GM12878 (cell line): ENCODE measurements at regions not wholly inside any gene's neighbourhood (a gene's known extent, or its start where the extent isn't known, plus 50 kb on each side); places are given as distances from the start of the nearest gene placed in this dataset.

Experiments
- ATAC-seq: fragments of 200-7000 bp; cut with Tn5 transposase; 3 replicates; pipeline ENCODE4 v1.9.1; 2020; ENCODE audit warnings: mild to moderate bottlenecking, moderate library complexity
- BruUV-seq: library from RNA; stranded (reverse); fragments of 400-500 nt; replicated peaks from 2 replicates; lab custom pipeline; 2021; lab: Mats Ljungman, UMichigan
- CTCF ChIA-PET: fragments of 300-600 bp; sonication (Branson Sonifier 250); formaldehyde crosslinking; extraction: SDS; loops from one replicate; lab custom pipeline; 2021; ENCODE audit warnings: inconsistent platforms; lab: Yijun Ruan, JAX
- POLR2A ChIA-PET: fragments of 350-600 bp; formaldehyde crosslinking; extraction: SDS; loops from one replicate; lab custom pipeline; 2021; ENCODE audit warnings: inconsistent platforms; lab: Charles Lee
- RAD21 ChIA-PET: fragments of 300-600 bp; sonication (Branson Sonifier 250); formaldehyde crosslinking; loops from one replicate; lab custom pipeline; 2023; ENCODE audit warnings: antibody characterized with exemption; ENCODE audit not compliant: unreplicated experiment; lab: Charles Lee
- SMC1A ChIA-PET: fragments of 300-600 bp; sonication (Branson Sonifier 250); formaldehyde crosslinking; loops from one replicate; lab custom pipeline; 2023; ENCODE audit not compliant: unreplicated experiment, uncharacterized antibody; lab: Charles Lee
- DNase-seq: peaks from one replicate; pipeline ENCODE4 v3.0.0-alpha.2; 2011; ENCODE audit warnings: low read depth, low spot score
- FAIRE-seq: peaks from 3 replicates; lab custom pipeline; 2011; peaks lifted over from hg19 to GRCh38; lab: Jason Lieb, UNC
- H2AFZ ChIP-seq: 2 replicates; pipeline ENCODE4 v1.6.0; 2011; ENCODE audit warnings: low read depth, low read length, control low read depth; ENCODE audit not compliant: control insufficient read depth
- H3K27ac ChIP-seq: 2 replicates; pipeline ENCODE4 v1.5.1; 2011; ENCODE audit warnings: control low read depth; ENCODE audit not compliant: control insufficient read depth, insufficient read depth
- H3K27me3 ChIP-seq, 2 experiments: replicated peaks in 1 of 2; 2 replicates each; pipeline versions ENCODE4 v1.6.0 to v1.6.1; 2011; ENCODE audit warnings: low read length in 1 of 2; ENCODE audit not compliant: control insufficient read depth in 2 of 2, insufficient read depth in 2 of 2
- H3K36me3 ChIP-seq, 2 experiments: 2 replicates each; pipeline ENCODE4 v1.5.1; 2011; ENCODE audit warnings: low read length in 1 of 2; ENCODE audit not compliant: control insufficient read depth in 2 of 2, insufficient read depth in 2 of 2
- H3K4me1 ChIP-seq: 2 replicates; pipeline ENCODE4 v1.6.1; 2011; ENCODE audit warnings: mild to moderate bottlenecking, low read length, moderate library complexity, mixed read lengths; ENCODE audit not compliant: control insufficient read depth, insufficient read depth
- H3K4me2 ChIP-seq: 2 replicates; pipeline ENCODE4 v1.6.0; 2011; ENCODE audit warnings: control low read depth; ENCODE audit not compliant: control insufficient read depth, insufficient read depth
- H3K4me3 ChIP-seq: fragments of 200-600 bp; sonication (generic); 2 replicates; pipeline ENCODE4 v1.5.1; 2016
- H3K79me2 ChIP-seq: 2 replicates; pipeline ENCODE4 v1.6.0; 2011; ENCODE audit warnings: low read length; ENCODE audit not compliant: control insufficient read depth, insufficient read depth
- H3K9ac ChIP-seq: 2 replicates; pipeline ENCODE4 v1.8.0; 2011; ENCODE audit warnings: low read length, control low read depth, mixed read lengths; ENCODE audit not compliant: control insufficient read depth, insufficient read depth
- H3K9me3 ChIP-seq: replicated peaks from 3 replicates; pipeline ENCODE4 v1.5.1; 2011; ENCODE audit warnings: mild to moderate bottlenecking, low read length; ENCODE audit not compliant: control insufficient read depth, insufficient read depth
- H4K20me1 ChIP-seq: 2 replicates; pipeline ENCODE4 v1.6.0; 2011; ENCODE audit not compliant: control insufficient read depth, insufficient read depth
- CBX5 ChIP-seq: sonication (generic); IDR thresholded peaks from 2 replicates; pipeline ENCODE4 v1.6.1; 2016; ENCODE audit warnings: low read depth, moderate library complexity, mild to moderate bottlenecking, inconsistent platforms
- CHD2 ChIP-seq: IDR thresholded peaks from 2 replicates; pipeline ENCODE4 v1.6.1; 2011; ENCODE audit warnings: low read depth, low read length, improper control_type of control experiment, borderline replicate concordance
- CREM ChIP-seq: IDR thresholded peaks from 2 replicates; pipeline ENCODE4 v1.6.1; 2014; ENCODE audit warnings: antibody characterized with exemption, low read depth
- HDAC2 ChIP-seq: fragments of 200-600 bp; sonication (generic); IDR thresholded peaks from 2 replicates; pipeline ENCODE4 v1.6.1; 2017
- IRF4 ChIP-seq: IDR thresholded peaks from 2 replicates; pipeline ENCODE4 v1.6.1; 2011; ENCODE audit warnings: low read depth, low read length
- JUNB ChIP-seq: IDR thresholded peaks from 2 replicates; pipeline ENCODE4 v1.6.1; 2016; ENCODE audit warnings: antibody characterized with exemption, mild to moderate bottlenecking
- NFXL1 ChIP-seq: fragments of 450-650 bp; IDR thresholded peaks from 2 replicates; pipeline ENCODE4 v1.6.1; 2017; ENCODE audit warnings: antibody characterized with exemption, mild to moderate bottlenecking, borderline replicate concordance
- NR2C1 ChIP-seq: fragments of 450-650 bp; IDR thresholded peaks from 2 replicates; pipeline ENCODE4 v1.6.1; 2017; ENCODE audit warnings: antibody characterized with exemption, mild to moderate bottlenecking, moderate library complexity
- PAX8 ChIP-seq: fragments of 450-650 bp; IDR thresholded peaks from 2 replicates; pipeline ENCODE4 v1.6.1; 2017; ENCODE audit warnings: mild to moderate bottlenecking, moderate library complexity
- RCOR1 ChIP-seq: conservative IDR thresholded peaks from 2 replicates; pipeline ENCODE4 v1.6.1; 2012; ENCODE audit warnings: low read depth, low read length, improper control_type of control experiment
- TCF7 ChIP-seq: IDR thresholded peaks from 2 replicates; pipeline ENCODE4 v1.6.1; 2014; ENCODE audit warnings: antibody characterized with exemption, borderline replicate concordance
- YY1 ChIP-seq: IDR thresholded peaks from 2 replicates; pipeline ENCODE4 v1.6.1; 2011; ENCODE audit warnings: low read depth, mild to moderate bottlenecking, low read length
- ZNF207 ChIP-seq: fragments of 450-650 bp; IDR thresholded peaks from 2 replicates; pipeline ENCODE4 v1.6.1; 2014; ENCODE audit warnings: antibody characterized with exemption, mild to moderate bottlenecking, borderline replicate concordance
- ZNF384 ChIP-seq: IDR thresholded peaks from 2 replicates; pipeline ENCODE4 v1.6.1; 2012; ENCODE audit warnings: low read depth, mild to moderate bottlenecking, low read length, improper control_type of control experiment, borderline replicate concordance
- WGBS: methylation state at CpG from one replicate; pipeline ENCODE4 v1.1.6; 2016; ENCODE audit warnings: low lambda C conversion rate; ENCODE audit not compliant: insufficient replicate concordance, insufficient coverage; ENCODE audit errors: missing lambda C conversion rate; 5-methylcytosine and 5-hydroxymethylcytosine counted together
- in situ Hi-C: fragments of 300-500 bp; cut with MboI; formaldehyde crosslinking; loops from 9 replicates; pipeline ENCODE4 v1.14.3; 2018; ENCODE audit warnings: mixed read lengths
- intact Hi-C: fragments of 100-400 bp; cut with micrococcal nuclease; formaldehyde crosslinking; loops from one replicate; pipeline ENCODE4 v1.14.2; 2022; ENCODE audit not compliant: unreplicated experiment
- TF ChIP-seq, protein P1 (sequence below): fragments of 450-650 bp; IDR thresholded peaks from 2 replicates; pipeline ENCODE4 v1.6.1; 2018; ENCODE audit warnings: mild to moderate bottlenecking, low read depth, moderate library complexity; ENCODE audit not compliant: partially characterized antibody
- TF ChIP-seq, protein P2 (sequence below): fragments of 450-650 bp; IDR thresholded peaks from 2 replicates; pipeline ENCODE4 v1.6.1; 2017; ENCODE audit warnings: borderline replicate concordance
- TF ChIP-seq, protein P3 (sequence below): fragments of 450-650 bp; formaldehyde crosslinking; IDR thresholded peaks from 2 replicates; pipeline ENCODE4 v1.4.0; 2020; ENCODE audit warnings: mild to moderate bottlenecking, moderate library complexity

DNA sequence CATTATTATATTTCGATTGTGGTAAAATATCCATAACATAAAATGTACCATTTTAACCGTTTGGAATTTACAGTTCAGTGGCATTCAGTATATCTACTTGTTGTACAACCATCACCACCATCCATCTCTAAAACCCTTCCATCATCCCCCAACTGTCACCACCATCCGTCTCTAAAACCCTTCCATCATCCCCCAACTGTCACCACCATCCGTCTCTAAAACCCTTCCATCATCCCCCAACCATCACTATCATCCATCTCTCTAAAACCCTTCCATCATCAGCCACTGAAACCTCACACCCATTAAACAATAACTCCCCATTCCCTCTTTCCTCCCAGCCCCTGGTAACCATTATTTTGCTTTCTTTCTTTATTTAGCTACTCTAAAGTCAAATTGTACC, 144.2 kb upstream of the EEA1 start (continued):
- TF ChIP-seq TCF7 = no peak

DNA sequence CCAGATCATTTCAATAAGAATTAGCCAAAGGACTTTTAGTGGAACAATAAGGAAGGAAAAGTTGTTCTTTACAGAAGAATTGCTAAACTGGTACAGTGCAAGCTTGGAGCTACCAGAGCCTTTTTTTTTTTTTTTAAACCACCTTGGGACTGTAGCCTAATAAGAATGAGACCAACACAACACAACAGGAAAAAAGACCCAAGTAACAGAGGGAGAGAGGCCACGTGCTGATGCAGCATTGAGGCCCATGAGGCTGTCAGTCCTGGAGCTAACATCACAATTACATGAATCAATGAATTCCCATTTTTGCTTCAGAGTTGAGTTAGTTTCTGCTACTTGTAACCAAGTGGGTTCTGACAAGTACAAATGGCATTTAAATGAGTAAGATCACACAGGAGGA, 149.0 kb upstream of the EEA1 start:
- 39% methylated on average over 1 of the region's 1 CpG for WGBS
- BruUV-seq = no TSS peak
- Histone ChIP-seq H3K27ac (no peak overlapping the region), H3K36me3 (no peaks in the 10 kb centered on the region), H3K27me3 (no peaks in the 10 kb centered on the region), H3K9me3 (no peaks in the 10 kb centered on the region; the same call in 2 of the 3 replicates), H3K9ac (no peak overlapping the region), H4K20me1 (no peaks in the 10 kb centered on the region), H3K79me2 (no peaks in the 10 kb centered on the region), H3K4me1 (no peaks in the 10 kb centered on the region), H3K4me3 (no peak overlapping the region), H3K4me2 (no peak overlapping the region), H2AFZ (no peak overlapping the region)
- DNase-seq (no peak), ATAC-seq (no peak), FAIRE-seq (no peak)
- ChIA-PET RAD21 (no interaction called here), CTCF (interaction anchor here (0.8 kb wide), 1 partner anchor 20 kb away, joined by 3 read pairs; no protein-coding TSS in a partner anchor), POLR2A (interaction anchor here (0.8 kb wide), 1 partner anchor 9 kb away, joined by 3 read pairs; no protein-coding TSS in a partner anchor), SMC1A (interaction anchor here (1.2 to 2.2 kb wide), 3 partner anchors 14 to 319 kb away, joined by 3 to 9 read pairs (median 5); no protein-coding TSS in a partner anchor)
- in situ Hi-C loops = no loop called here
- intact Hi-C loops = no loop called here
- TF ChIP-seq CREM (no peak), NFXL1 (no peak), TCF7 (no peak), YY1 (no peak), CBX5 (no peak), NR2C1 (no peak), ZNF384 (no peak), IRF4 (no peak), CHD2 (no peak), RCOR1 (no peak), ZNF207 (no peak), JUNB (no peak), HDAC2 (no peak), PAX8 (no peak)
- TF ChIP-seq, protein P1, sequence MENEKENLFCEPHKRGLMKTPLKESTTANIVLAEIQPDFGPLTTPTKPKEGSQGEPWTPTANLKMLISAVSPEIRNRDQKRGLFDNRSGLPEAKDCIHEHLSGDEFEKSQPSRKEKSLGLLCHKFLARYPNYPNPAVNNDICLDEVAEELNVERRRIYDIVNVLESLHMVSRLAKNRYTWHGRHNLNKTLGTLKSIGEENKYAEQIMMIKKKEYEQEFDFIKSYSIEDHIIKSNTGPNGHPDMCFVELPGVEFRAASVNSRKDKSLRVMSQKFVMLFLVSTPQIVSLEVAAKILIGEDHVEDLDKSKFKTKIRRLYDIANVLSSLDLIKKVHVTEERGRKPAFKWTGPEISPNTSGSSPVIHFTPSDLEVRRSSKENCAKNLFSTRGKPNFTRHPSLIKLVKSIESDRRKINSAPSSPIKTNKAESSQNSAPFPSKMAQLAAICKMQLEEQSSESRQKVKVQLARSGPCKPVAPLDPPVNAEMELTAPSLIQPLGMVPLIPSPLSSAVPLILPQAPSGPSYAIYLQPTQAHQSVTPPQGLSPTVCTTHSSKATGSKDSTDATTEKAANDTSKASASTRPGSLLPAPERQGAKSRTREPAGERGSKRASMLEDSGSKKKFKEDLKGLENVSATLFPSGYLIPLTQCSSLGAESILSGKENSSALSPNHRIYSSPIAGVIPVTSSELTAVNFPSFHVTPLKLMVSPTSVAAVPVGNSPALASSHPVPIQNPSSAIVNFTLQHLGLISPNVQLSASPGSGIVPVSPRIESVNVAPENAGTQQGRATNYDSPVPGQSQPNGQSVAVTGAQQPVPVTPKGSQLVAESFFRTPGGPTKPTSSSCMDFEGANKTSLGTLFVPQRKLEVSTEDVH = no peak
- TF ChIP-seq, protein P2, sequence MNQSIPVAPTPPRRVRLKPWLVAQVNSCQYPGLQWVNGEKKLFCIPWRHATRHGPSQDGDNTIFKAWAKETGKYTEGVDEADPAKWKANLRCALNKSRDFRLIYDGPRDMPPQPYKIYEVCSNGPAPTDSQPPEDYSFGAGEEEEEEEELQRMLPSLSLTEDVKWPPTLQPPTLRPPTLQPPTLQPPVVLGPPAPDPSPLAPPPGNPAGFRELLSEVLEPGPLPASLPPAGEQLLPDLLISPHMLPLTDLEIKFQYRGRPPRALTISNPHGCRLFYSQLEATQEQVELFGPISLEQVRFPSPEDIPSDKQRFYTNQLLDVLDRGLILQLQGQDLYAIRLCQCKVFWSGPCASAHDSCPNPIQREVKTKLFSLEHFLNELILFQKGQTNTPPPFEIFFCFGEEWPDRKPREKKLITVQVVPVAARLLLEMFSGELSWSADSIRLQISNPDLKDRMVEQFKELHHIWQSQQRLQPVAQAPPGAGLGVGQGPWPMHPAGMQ = no peak
- TF ChIP-seq, protein P3, sequence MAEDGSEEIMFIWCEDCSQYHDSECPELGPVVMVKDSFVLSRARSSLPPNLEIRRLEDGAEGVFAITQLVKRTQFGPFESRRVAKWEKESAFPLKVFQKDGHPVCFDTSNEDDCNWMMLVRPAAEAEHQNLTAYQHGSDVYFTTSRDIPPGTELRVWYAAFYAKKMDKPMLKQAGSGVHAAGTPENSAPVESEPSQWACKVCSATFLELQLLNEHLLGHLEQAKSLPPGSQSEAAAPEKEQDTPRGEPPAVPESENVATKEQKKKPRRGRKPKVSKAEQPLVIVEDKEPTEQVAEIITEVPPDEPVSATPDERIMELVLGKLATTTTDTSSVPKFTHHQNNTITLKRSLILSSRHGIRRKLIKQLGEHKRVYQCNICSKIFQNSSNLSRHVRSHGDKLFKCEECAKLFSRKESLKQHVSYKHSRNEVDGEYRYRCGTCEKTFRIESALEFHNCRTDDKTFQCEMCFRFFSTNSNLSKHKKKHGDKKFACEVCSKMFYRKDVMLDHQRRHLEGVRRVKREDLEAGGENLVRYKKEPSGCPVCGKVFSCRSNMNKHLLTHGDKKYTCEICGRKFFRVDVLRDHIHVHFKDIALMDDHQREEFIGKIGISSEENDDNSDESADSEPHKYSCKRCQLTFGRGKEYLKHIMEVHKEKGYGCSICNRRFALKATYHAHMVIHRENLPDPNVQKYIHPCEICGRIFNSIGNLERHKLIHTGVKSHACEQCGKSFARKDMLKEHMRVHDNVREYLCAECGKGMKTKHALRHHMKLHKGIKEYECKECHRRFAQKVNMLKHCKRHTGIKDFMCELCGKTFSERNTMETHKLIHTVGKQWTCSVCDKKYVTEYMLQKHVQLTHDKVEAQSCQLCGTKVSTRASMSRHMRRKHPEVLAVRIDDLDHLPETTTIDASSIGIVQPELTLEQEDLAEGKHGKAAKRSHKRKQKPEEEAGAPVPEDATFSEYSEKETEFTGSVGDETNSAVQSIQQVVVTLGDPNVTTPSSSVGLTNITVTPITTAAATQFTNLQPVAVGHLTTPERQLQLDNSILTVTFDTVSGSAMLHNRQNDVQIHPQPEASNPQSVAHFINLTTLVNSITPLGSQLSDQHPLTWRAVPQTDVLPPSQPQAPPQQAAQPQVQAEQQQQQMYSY (CRISPR knock-in tag) = no peak
